Spleen (tissue), 7 donors: ENCODE measurements at regions not wholly inside any gene's neighbourhood (a gene's known extent, or its start where the extent isn't known, plus 50 kb on each side); places are given as distances from the start of the nearest gene placed in this dataset.

Experiments
- CTCF ChIP-seq, 11 experiments: fragments of 200-600 bp in 7 of 11; fragments of 450-650 bp in 4 of 11; sonication (generic) in 4 of 11; IDR thresholded peaks in 8 of 11; conservative IDR thresholded peaks in 3 of 11; 1 replicate in 7 of 11; 2 replicates in 4 of 11; pipeline versions ENCODE4 v1.4.0 to v1.8.0; 2016 to 2021; ENCODE audit warnings: antibody characterized with exemption in 11 of 11, inconsistent platforms in 4 of 11, mild to moderate bottlenecking in 1 of 11
- POLR2A ChIP-seq, 3 donors: fragments of 450-650 bp; IDR thresholded peaks; one replicate each; pipeline ENCODE4 v1.5.1; 2017; ENCODE audit warnings: antibody characterized with exemption in 3 of 3, mild to moderate bottlenecking in 1 of 3
- POLR2AphosphoS5 ChIP-seq, 3 donors: sonication (generic); formaldehyde crosslinking; IDR thresholded peaks; one replicate each; pipeline ENCODE4 v1.5.1; 2017; ENCODE audit warnings: antibody characterized with exemption in 3 of 3
- donor health status: DM: no; HTN: no; CAD: no; lungs with moderate emphysema.
- donor health status: DM: no; HTN: no; CAD: no.
- donor health status: DM: no; HTN: no; CAD: no.

- TF ChIP-seq CTCF (IDR thresholded peaks at IDR 0.05 in 8 of 11, conservative IDR thresholded peaks at IDR 0.05 in 3 of 11) (no peak), POLR2AphosphoS5 (IDR thresholded peaks at IDR 0.05) (no peak), POLR2A (IDR thresholded peaks at IDR 0.05) (no peak)
Observed at GRCh38 chr7:17488829-17489228, 190.4 kb downstream of the AHR start.
